ENCODE measurements at regions not wholly inside any gene's neighbourhood (a gene's known extent, or its start where the extent isn't known, plus 50 kb on each side); places are given as distances from the start of the nearest gene placed in this dataset.
"Not testable (repeated sequence)": the region's sequence is repeated elsewhere in the genome, so short reads cannot be mapped to it uniquely, and the experiment has no call there.

DNA sequence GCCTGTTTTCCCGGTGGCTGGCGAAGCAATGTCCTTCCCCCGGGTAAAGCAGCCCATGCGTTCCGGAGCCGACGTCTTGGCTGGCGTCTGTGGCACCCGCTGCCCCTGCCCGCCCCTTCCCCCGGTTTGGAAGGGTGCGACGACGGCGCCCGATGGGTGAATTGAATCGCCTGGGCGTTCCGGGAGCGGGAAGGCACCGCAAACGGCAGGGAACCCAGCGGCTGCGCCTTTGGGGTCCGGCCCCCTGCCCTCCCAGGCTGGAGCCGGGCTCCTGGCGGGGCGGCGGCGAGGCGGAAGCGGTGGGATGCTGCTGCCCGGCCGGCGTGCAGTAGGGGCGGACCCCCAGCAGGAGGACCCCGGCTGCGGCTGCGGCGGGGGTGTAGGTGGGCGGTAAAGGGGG, 123.6 kb upstream of the RHOU start:
- DNase-seq, result not testable (repeated sequence)

GRCh38 chr1:228622002-228622716, 113.1 kb upstream of the RHOU start:
- DNase-seq, result not testable (repeated sequence)

DNA sequence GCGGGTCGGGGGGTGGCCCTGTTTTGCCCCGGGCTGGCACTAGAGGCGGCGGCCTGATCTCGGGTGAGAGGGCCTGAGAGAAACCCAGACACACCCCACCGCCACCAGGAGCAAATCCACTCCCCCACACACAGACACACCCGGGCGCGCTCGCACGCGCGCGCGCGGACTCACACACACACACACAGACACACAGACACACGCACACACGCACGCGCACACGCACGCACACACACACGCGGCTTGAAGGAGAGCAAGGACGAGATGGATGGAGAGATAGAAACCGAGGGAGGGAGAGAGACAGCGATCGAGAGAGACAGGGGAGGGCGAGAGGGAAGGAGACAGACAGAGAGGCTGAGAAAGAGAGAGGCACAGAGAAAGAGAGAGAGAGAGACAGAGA, 108.8 kb upstream of the RHOU start:
- not testable (repeated sequence) for DNase-seq

GRCh38 chr1:228632858-228633257, 102.4 kb upstream of the RHOU start:
- not testable (repeated sequence) for DNase-seq

DNA sequence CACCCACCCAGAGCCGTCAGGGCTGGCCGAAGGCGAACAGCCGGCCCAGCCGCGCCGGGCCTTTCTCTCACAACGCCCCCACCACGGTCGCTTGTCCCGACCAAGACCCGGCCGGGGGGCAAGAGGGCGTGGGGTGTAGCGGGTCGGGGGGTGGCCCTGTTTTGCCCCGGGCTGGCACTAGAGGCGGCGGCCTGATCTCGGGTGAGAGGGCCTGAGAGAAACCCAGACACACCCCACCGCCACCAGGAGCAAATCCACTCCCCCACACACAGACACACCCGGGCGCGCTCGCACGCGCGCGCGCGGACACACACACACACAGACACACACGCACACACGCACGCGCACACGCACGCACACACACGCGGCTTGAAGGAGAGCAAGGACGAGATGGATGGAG, 100.0 kb upstream of the RHOU start:
- DNase-seq, result peak; percentile 29

DNA sequence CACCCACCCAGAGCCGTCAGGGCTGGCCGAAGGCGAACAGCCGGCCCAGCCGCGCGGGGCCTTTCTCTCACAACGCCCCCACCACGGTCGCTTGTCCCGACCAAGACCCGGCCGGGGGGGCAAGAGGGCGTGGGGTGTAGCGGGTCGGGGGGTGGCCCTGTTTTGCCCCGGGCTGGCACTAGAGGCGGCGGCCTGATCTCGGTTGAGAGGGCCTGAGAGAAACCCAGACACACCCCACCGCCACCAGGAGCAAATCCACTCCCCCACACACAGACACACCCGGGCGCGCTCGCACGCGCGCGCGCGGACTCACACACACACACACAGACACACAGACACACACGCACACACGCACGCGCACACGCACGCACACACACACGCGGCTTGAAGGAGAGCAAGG, 97.8 kb upstream of the RHOU start:
- not testable (repeated sequence) for DNase-seq

DNA sequence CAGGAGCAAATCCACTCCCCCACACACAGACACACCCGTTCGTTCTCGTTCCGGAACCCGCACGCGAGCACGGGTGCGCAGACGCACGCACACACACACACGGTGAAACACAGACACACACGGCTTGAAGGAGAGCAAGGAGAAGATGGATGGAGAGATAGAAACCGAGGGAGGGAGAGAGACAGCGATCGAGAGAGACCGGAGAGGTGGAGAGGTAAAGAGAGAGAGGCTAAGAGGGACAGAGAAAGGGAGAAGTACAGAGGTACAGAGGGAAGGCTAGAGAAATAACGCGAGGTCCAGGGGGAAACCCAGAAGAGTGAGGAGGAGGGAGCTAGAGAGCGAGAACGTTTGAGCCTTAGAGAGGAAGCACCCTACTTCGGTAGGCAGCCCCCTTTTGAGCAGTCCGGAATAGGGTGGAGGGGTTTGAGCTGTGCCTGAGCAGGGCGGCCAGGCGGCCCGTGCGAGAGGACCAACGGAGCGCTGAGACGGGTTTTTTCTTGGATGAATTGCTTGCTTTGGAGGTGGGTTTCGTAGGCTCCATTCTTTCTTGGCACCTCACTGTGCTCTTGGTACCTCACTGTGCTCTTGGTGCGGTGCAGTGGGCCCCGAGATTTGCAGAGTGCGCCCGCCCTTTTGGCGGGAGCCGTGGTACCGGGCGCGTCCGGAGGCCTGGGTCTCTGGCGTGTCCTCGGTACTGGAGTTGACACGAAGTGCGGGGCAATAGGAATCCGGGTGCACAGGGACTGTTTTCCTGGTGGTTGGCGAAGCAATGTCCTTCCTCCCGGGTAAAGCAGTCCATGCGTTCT, 88.4 kb upstream of the RHOU start:
- peak; percentile 66 for DNase-seq

GRCh38 chr1:228647523-228648444, 87.5 kb upstream of the RHOU start:
- peak; percentile 75 for DNase-seq

DNA sequence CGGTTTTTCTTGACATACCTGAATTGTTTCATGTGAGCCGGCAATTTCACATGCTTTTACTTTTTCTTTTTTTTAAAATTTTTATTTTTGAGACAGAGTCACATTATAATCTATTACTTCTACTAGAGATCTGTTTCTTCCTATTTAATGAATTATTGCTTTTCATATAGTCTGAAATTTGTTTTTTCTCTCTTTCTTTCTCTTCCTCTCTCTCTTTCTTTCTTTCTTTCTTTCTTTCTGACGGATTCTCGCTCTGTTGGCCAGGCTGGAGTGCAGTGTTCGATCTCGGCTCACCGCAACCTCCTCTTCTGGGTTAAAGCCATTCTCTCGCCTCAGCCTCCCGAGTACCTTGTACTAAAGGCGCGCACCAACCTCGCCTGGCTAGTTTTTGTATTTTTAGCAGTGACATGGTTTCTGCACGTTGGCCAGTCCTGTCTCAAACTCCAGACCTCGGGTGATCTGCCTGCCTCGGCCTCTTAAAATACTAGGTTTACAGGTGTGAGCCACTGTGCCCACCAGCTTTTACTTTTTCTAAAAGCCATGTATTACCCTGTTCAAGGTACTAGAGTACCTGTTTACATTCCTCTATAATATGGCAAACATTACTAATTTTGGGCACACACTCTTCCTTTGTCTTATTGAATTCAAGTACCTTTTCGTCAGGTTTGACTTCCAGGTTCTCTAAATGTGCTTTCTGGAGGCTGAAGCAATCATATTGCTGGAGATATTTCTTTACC, 86.5 kb upstream of the RHOU start:
- no peak for DNase-seq

- no peak for DNase-seq
These were observed 85.1 kb upstream of the RHOU start for GRCh38 chr1:228650141-228650540.

DNA sequence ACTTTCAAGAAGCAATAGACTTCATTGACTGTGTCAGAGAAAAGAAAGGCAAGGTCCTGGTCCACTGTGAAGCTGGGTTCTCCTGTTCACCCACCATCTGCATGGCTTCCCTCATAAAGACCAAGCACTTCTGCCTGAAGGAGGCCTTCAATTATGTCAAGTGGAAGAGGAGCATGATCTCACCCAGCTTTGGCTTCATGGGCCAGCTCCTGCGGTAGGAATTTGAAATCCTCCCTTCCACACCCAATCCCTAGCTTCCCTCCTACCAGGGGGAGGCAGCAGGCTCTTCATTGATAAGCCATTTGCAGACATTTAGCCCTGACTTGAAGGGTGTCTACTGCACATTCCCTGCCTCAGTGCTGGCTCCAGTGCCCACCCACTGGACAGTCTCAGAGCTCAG, 84.3 kb upstream of the RHOU start:
- DNase-seq, result no peak

DNA sequence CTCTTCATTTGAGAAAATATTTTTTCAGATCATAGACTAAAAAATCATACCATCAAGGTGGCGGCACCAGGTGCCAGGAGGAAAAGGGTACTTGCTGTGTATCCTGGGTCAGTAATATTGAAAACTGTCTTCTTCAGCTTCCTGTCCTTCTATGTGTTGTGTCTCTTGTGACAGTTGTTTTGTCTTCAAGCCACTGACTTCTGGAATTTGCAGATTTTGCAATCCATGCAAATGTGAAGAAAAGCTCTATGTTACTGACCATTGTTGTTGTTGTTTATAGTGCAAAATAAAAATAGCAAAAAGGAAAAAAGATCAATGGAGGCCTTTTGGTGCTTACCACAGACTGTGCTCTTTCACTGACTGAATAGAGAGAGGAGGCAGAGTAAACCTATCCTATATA, 83.2 kb upstream of the RHOU start:
- no peak for DNase-seq

GRCh38 chr1:228653057-228653456, 82.2 kb upstream of the RHOU start:
- DNase-seq, result not testable (repeated sequence)

GRCh38 chr1:228653748-228654147, 81.5 kb upstream of the RHOU start:
- no peak for DNase-seq

GRCh38 chr1:228655796-228656394, 79.4 kb upstream of the RHOU start:
- DNase-seq, result no peak

- DNase-seq, result not testable (repeated sequence)
These were observed 73.1 kb upstream of the RHOU start for GRCh38 chr1:228662007-228662689.

- DNase-seq, result peak; percentile 61
These were observed 70.8 kb upstream of the RHOU start for GRCh38 chr1:228664399-228664914.

DNA sequence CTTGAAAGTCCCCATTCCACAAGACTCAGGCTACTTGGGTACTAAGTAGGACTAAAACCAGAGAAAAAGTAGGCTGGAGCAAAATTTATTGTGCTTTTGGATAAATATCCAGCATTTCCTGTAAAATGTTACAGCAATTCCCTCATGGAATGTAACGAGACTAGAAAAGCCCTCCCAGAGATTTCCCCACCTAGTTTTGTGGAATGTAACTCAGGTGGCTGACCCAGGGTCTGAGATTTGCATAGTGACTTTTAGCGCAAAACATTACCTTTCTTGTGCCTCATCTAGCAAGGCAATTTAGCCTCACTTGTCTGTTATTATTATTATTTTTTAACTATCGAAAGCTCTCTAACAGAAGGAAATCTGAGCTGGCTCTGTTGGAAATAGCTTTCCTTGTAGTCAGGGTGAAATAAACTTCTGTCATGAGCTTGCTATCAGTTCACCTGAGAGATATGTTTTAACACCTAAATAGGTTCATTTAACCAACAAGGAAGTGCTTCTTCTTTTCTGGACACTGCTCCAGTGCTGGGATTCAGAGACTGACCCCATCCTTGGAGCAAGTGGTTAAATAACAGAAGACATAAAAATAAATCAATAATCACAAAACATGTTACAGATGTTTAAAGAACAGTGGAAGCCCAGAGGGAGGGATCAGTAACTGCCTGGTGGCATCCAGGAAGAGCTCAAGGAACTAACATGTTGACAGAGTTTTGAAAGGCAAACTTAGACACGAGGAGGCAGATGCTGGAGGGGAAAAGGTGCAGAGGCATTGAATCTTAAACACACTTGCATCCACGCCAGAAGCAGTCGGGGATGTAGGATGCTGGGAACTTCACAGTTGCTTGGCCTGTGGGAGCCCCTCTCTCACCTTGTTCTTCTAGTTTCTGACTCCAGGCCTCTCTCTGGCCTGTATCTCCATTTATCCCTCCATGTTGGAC, 68.3 kb upstream of the RHOU start:
- no peak for DNase-seq

DNA sequence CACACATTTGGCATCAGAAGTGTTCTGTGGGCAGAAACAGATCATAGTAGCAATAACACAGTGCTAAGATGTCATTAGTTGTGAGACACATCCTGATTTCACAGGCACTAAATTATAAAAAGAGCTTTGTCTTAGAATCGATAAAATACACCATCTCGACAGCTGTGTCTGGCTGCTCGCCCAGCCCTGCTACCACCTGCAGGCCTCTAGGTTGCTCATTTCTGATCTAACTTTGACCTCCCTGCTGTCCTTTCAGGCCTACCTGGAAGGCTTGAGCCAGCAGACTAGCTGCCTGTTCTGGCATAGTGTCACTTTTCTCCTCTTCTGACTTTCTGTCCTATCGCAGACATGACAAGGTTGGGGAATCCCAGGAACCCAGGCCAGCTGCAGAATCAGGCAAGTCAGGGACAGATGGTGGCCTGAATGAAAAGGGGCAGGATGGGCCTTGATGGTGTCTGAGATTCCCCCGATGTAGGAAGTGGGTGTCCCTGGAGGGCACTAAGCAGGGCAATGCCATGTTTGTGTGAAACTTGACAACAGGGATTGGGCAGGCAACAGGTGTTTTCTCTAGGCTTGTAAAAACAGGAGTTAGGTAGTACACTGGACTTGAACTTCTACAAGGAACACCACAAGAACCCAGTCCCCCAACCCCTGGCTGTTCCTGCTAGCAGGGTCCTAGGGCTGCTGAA, 66.6 kb upstream of the RHOU start:
- no peak for DNase-seq

GRCh38 chr1:228669242-228669585, 66.1 kb upstream of the RHOU start:
- peak; percentile 16 for DNase-seq
